ENCODE measurements at regions not wholly inside any gene's neighbourhood (a gene's known extent, or its start where the extent isn't known, plus 50 kb on each side); places are given as distances from the start of the nearest gene placed in this dataset.

DNA sequence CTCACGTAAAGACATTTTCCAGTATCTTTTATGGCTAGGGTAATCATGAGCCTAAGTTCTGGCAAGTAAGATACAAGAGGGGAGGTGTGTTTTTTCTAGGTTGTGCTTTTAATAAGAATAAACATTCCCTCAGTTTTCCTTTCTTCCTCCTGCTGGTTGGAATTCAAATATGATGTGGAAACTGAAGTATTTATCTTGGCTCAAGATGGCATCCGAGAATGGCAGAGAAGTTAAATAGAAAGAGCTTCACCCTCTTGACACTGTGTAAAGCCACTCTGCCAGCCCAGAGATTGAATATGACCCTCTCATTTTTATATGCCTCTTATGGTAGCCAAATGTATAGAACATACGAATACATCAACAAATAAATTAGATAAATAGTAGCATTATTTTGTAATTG lies 438.4 kb downstream of the ISL1 start (continued):
- TF ChIP-seq RAD21 (IDR thresholded peaks at IDR 0.05 in 1 of 2, conservative IDR thresholded peaks at IDR 0.05 in 1 of 2; ENCODE audit: low read depth in 2 of 2, low read length in 2 of 2) (no peak), CBX8 (IDR thresholded peaks at IDR 0.05; ENCODE audit: borderline replicate concordance, low read depth, low read length) (no peak), POU5F1 (IDR thresholded peaks at IDR 0.05; ENCODE audit: low read depth, low read length) (no peak), RNF2 (IDR thresholded peaks at IDR 0.05; ENCODE audit: borderline replicate concordance, low read depth, low read length, missing control alignments, poor library complexity, severe bottlenecking) (no peak), CEBPB (IDR thresholded peaks at IDR 0.05; ENCODE audit: low read depth, low read length) (no peak)
